C4-2B (cell line): ENCODE measurements at regions not wholly inside any gene's neighbourhood (a gene's known extent, or its start where the extent isn't known, plus 50 kb on each side); places are given as distances from the start of the nearest gene placed in this dataset.

ENCODE experiments used
- ZFX ChIP-seq: fragments of 450-650 bp; IDR thresholded peaks from 2 replicates; pipeline ENCODE4 v1.6.1; 2017
- TF ChIP-seq, protein P1 (sequence below): fragments of 450-650 bp; conservative IDR thresholded peaks from 2 replicates; pipeline ENCODE4 v1.5.1; 2017; ENCODE audit warnings: mild to moderate bottlenecking

DNA sequence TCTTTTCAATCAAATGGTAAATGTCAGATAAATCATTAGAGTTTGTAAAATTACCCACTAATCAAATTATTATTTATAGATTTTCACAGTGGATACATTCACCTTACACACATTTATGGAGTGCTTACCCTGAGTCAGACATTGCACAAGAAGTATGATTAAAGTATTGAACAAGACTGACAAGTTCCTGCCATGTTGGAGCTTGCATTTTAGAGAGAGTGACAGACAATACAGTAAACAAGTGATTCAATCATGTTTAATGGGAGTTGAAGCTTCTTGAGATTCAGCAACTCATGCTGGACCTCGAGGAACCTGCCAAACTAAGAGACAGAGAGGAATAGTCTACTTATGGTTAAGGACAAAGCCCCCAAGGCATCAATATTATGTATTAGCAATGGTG lies 487.8 kb downstream of the PCDH17 start:
- no peak for TF ChIP-seq ZFX
- TF ChIP-seq, protein P1, sequence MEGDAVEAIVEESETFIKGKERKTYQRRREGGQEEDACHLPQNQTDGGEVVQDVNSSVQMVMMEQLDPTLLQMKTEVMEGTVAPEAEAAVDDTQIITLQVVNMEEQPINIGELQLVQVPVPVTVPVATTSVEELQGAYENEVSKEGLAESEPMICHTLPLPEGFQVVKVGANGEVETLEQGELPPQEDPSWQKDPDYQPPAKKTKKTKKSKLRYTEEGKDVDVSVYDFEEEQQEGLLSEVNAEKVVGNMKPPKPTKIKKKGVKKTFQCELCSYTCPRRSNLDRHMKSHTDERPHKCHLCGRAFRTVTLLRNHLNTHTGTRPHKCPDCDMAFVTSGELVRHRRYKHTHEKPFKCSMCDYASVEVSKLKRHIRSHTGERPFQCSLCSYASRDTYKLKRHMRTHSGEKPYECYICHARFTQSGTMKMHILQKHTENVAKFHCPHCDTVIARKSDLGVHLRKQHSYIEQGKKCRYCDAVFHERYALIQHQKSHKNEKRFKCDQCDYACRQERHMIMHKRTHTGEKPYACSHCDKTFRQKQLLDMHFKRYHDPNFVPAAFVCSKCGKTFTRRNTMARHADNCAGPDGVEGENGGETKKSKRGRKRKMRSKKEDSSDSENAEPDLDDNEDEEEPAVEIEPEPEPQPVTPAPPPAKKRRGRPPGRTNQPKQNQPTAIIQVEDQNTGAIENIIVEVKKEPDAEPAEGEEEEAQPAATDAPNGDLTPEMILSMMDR = no peak
